Superior temporal gyrus (tissue), 1 donor: ENCODE measurements at regions not wholly inside any gene's neighbourhood (a gene's known extent, or its start where the extent isn't known, plus 50 kb on each side); places are given as distances from the start of the nearest gene placed in this dataset.

Source experiments
- DNase-seq: peaks from one replicate; pipeline ENCODE4 v3.0.0-alpha.2; 2016; ENCODE audit errors: extremely low spot score

- no peak for DNase-seq
Measured at GRCh38 chr4:36012503-36012902, 231.8 kb downstream of the ARAP2 start.

- DNase-seq: no peak
Measured at GRCh38 chr4:36013206-36013605, 231.1 kb downstream of the ARAP2 start.
